H9 (cell line): ENCODE measurements at regions not wholly inside any gene's neighbourhood (a gene's known extent, or its start where the extent isn't known, plus 50 kb on each side); places are given as distances from the start of the nearest gene placed in this dataset.

Experiments used
- DNase-seq: peaks from one replicate; pipeline ENCODE4 v3.0.0-alpha.2; 2017
- H2AFZ ChIP-seq: one replicate; pipeline ENCODE4 v1.6.1; 2013; ENCODE audit warnings: mild to moderate bottlenecking, low read length, control low read depth, moderate library complexity
- H2AK5ac ChIP-seq: 2 replicates; pipeline ENCODE4 v1.6.1; 2013; ENCODE audit warnings: low read length, control low read depth, mixed read lengths; ENCODE audit not compliant: insufficient read length
- H2BK120ac ChIP-seq: one replicate; pipeline ENCODE4 v1.6.1; 2013; ENCODE audit warnings: low read depth, mild to moderate bottlenecking, low read length, control low read depth, inconsistent platforms; ENCODE audit not compliant: poor library complexity, severe bottlenecking
- H2BK12ac ChIP-seq: 2 replicates; pipeline ENCODE4 v1.6.1; 2013; ENCODE audit warnings: low read length, control low read depth, mixed read lengths, low read depth; ENCODE audit not compliant: insufficient read length
- H2BK15ac ChIP-seq: 2 replicates; pipeline ENCODE4 v1.6.1; 2013; ENCODE audit warnings: low read depth, low read length, control low read depth
- H2BK20ac ChIP-seq: one replicate; pipeline ENCODE4 v1.6.1; 2013; ENCODE audit warnings: low read depth, mild to moderate bottlenecking, low read length, control low read depth, inconsistent platforms; ENCODE audit not compliant: poor library complexity, severe bottlenecking
- H2BK5ac ChIP-seq: 2 replicates; pipeline ENCODE4 v1.6.1; 2013; ENCODE audit warnings: low read length, control low read depth, mixed read lengths; ENCODE audit not compliant: insufficient read length
- H3K14ac ChIP-seq: 2 replicates; pipeline ENCODE4 v1.6.1; 2013; ENCODE audit warnings: low read length, control low read depth; ENCODE audit not compliant: insufficient read depth
- H3K18ac ChIP-seq: 2 replicates; pipeline ENCODE4 v1.6.1; 2013; ENCODE audit warnings: low read depth, mild to moderate bottlenecking, mixed read lengths, low read length, control low read depth; ENCODE audit not compliant: insufficient read length
- H3K23ac ChIP-seq: 2 replicates; pipeline ENCODE4 v1.6.1; 2013; ENCODE audit warnings: low read length, control low read depth, mixed read lengths, low read depth; ENCODE audit not compliant: insufficient read length
- H3K23me2 ChIP-seq: 2 replicates; pipeline ENCODE4 v1.6.1; 2013; ENCODE audit warnings: low read depth, mild to moderate bottlenecking, mixed read lengths, low read length, control low read depth; ENCODE audit not compliant: insufficient read length, poor library complexity, severe bottlenecking
- H3K27ac ChIP-seq: 2 replicates; pipeline ENCODE4 v1.5.1; 2013; ENCODE audit warnings: low read length, control low read depth, mixed read lengths, low read depth; ENCODE audit not compliant: insufficient read length
- H3K27me3 ChIP-seq: 2 replicates; pipeline ENCODE4 v1.6.1; 2013; ENCODE audit warnings: low read length, control low read depth, inconsistent platforms; ENCODE audit not compliant: insufficient read depth
- H3K4ac ChIP-seq: 2 replicates; pipeline ENCODE4 v1.6.1; 2013; ENCODE audit warnings: low read depth, mild to moderate bottlenecking, control low read depth, inconsistent platforms, low read length, moderate library complexity
- H3K4me1 ChIP-seq: 2 replicates; pipeline ENCODE4 v1.6.1; 2013; ENCODE audit warnings: low read length, control low read depth, inconsistent platforms; ENCODE audit not compliant: insufficient read depth
- H3K4me2 ChIP-seq: 2 replicates; pipeline ENCODE4 v1.6.1; 2013; ENCODE audit warnings: low read length, control low read depth, mixed read lengths; ENCODE audit not compliant: insufficient read length, insufficient read depth
- H3K56ac ChIP-seq: 2 replicates; pipeline ENCODE4 v1.6.1; 2013; ENCODE audit warnings: low read depth, mild to moderate bottlenecking, mixed read lengths, low read length, control low read depth; ENCODE audit not compliant: insufficient read length
- H3K79me1 ChIP-seq: 2 replicates; pipeline ENCODE4 v1.6.1; 2013; ENCODE audit warnings: low read depth, mild to moderate bottlenecking, moderate library complexity, low read length, control low read depth, inconsistent platforms; ENCODE audit not compliant: insufficient read depth, poor library complexity, severe bottlenecking
- H3K79me2 ChIP-seq: 2 replicates; pipeline ENCODE4 v1.6.1; 2013; ENCODE audit warnings: low read length, control low read depth, inconsistent platforms; ENCODE audit not compliant: insufficient read depth
- H3K9ac ChIP-seq: 2 replicates; pipeline ENCODE4 v1.6.1; 2013; ENCODE audit warnings: low read length, control low read depth, mixed read lengths; ENCODE audit not compliant: insufficient read length; ENCODE audit errors: extremely low read depth
- H3K9me3 ChIP-seq: one replicate; pipeline ENCODE4 v1.6.1; 2013; ENCODE audit warnings: low read depth, low read length, inconsistent platforms; ENCODE audit not compliant: control insufficient read depth
- H3T11ph ChIP-seq: one replicate; pipeline ENCODE4 v1.6.1; 2013; ENCODE audit warnings: mild to moderate bottlenecking, low read length, control low read depth, inconsistent platforms
- H4K20me1 ChIP-seq: one replicate; pipeline ENCODE4 v1.6.1; 2013; ENCODE audit not compliant: control insufficient read depth, insufficient read length, insufficient read depth
- H4K5ac ChIP-seq: 2 replicates; pipeline ENCODE4 v1.6.1; 2013; ENCODE audit warnings: low read depth, mild to moderate bottlenecking, mixed read lengths, low read length, control low read depth; ENCODE audit not compliant: insufficient read length
- H4K8ac ChIP-seq: replicated peaks from 2 replicates; pipeline ENCODE4 v1.6.1; 2013; ENCODE audit warnings: low read length, control low read depth, mixed read lengths, low read depth; ENCODE audit not compliant: insufficient read length
- H4K91ac ChIP-seq: 2 replicates; pipeline ENCODE4 v1.6.1; 2013; ENCODE audit warnings: low read depth, mild to moderate bottlenecking, moderate library complexity, mixed read lengths, low read length, control low read depth; ENCODE audit not compliant: insufficient read length
- H3K27ac Mint-ChIP-seq, 3 experiments: 2 replicates in 2 of 3; 3 replicates in 1 of 3; pipeline ENCODE4 v1.8.0; 2020 to 2021; ENCODE audit warnings: mixed read lengths in 3 of 3, mild to moderate bottlenecking in 1 of 3, moderate library complexity in 1 of 3
- H3K27me3 Mint-ChIP-seq: 2 replicates; pipeline ENCODE4 v1.8.0; 2021; ENCODE audit warnings: low read depth, mild to moderate bottlenecking, moderate library complexity, mixed read lengths
- H3K36me3 Mint-ChIP-seq, 3 experiments: 2 replicates in 2 of 3; 3 replicates in 1 of 3; pipeline ENCODE4 v1.8.0; 2020 to 2021; ENCODE audit warnings: low read depth in 3 of 3, mixed read lengths in 3 of 3; ENCODE audit not compliant: insufficient read depth in 1 of 3
- H3K4me1 Mint-ChIP-seq, 2 experiments: 2 replicates each; pipeline ENCODE4 v1.8.0; 2020; ENCODE audit warnings: mixed read lengths in 2 of 2
- H3K4me3 Mint-ChIP-seq, 2 experiments: 2 replicates in 1 of 2; 3 replicates in 1 of 2; pipeline ENCODE4 v1.8.0; 2020 to 2021; ENCODE audit warnings: mild to moderate bottlenecking in 2 of 2, mixed read lengths in 2 of 2, moderate library complexity in 1 of 2
- H3K9me3 Mint-ChIP-seq, 2 experiments: 2 replicates in 1 of 2; 3 replicates in 1 of 2; pipeline ENCODE4 v1.8.0; 2020; ENCODE audit warnings: mild to moderate bottlenecking in 2 of 2, mixed read lengths in 2 of 2, moderate library complexity in 1 of 2
- CTCF ChIP-seq: fragments of 200-600 bp; sonication (generic); conservative IDR thresholded peaks from 3 replicates; pipeline ENCODE4 v1.8.0; 2021; ENCODE audit warnings: antibody characterized with exemption, mild to moderate bottlenecking
- WGBS: extraction: QIAGEN DNeasy Blood & Tissue Kit; methylation state at CpG from one replicate; pipeline ENCODE4 v1.1.7; 2013; ENCODE audit warnings: missing lambda C conversion rate, low lambda C conversion rate, mixed read lengths; ENCODE audit not compliant: insufficient read length; ENCODE audit errors: extremely low coverage; 5-methylcytosine and 5-hydroxymethylcytosine counted together

GRCh38 chr3:33940149-33940548 lies 141.7 kb downstream of the PDCD6IP start:
- Histone ChIP-seq H3K18ac (no peak overlapping the region), H4K20me1 (no peaks in the 10 kb centered on the region), H2AK5ac (no peak overlapping the region), H3K56ac (no peak overlapping the region), H4K5ac (no peak overlapping the region), H3K23ac (no peak overlapping the region), H3K27me3 (no peaks in the 10 kb centered on the region), H3K4me1 (no peaks in the 10 kb centered on the region), H3K79me2 (no peaks in the 10 kb centered on the region), H2AFZ (no peak overlapping the region), H2BK120ac (no peak overlapping the region), H3K4ac (no peak overlapping the region), H3K9ac (no peak overlapping the region), H4K91ac (no peak overlapping the region), H3K23me2 (no peaks in the 10 kb centered on the region), H2BK15ac (no peak overlapping the region), H2BK12ac (no peak overlapping the region), H3K14ac (no peak overlapping the region), H3K27ac (no peak overlapping the region), H2BK5ac (no peak overlapping the region), H3K79me1 (no peaks in the 10 kb centered on the region), H2BK20ac (no peak overlapping the region), H3T11ph (no peak overlapping the region), H4K8ac (no peak overlapping the region), H3K9me3 (no peaks in the 10 kb centered on the region), H3K4me2 (no peak overlapping the region)
- peaks cover 0 to 2% (median 0%) of the 10 kb centered on the region in 3 experiments; a peak in 1 of 7 replicates for H3K36me3 Mint-ChIP-seq
- WGBS: no CpG with 5 or more reads among the region's 5 CpGs
- no peak overlapping the region for H3K27ac Mint-ChIP-seq
- no peak for DNase-seq
- H3K4me1 Mint-ChIP-seq: peaks cover 5 to 11% of the 10 kb centered on the region in 2 experiments
- TF ChIP-seq CTCF: no peak
- no peaks in the 10 kb centered on the region; a peak in 1 of 5 replicates for H3K9me3 Mint-ChIP-seq
- H3K4me3 Mint-ChIP-seq: no peak overlapping the region
- no peaks in the 10 kb centered on the region for H3K27me3 Mint-ChIP-seq
